ENCODE measurements at regions not wholly inside any gene's neighbourhood (a gene's known extent, or its start where the extent isn't known, plus 50 kb on each side); places are given as distances from the start of the nearest gene placed in this dataset.

DNA sequence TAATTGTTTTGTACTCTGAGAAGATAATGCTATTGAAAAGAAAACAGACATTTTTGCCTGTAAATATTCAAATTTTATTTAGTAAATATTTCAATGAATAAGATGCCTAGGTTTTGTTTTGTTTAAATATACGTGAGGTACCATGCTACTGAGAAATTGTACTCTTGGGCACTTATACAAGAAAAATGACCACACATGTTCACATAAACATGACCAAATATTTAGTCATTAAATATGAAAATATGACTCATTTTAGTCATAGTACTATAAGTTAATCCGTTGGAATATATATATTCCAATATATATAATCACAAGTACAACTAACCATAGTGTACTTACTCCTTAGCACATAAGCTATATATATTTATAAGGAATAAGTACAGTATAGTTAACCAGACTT, 56.7 kb upstream of the ZNF804A start:
- Histone ChIP-seq H3K4me1 (ENCODE audit: control insufficient read depth in 1 of 2, insufficient read depth in 2 of 2, low read depth in 1 of 2, low read length in 1 of 2) (no peaks in the 10 kb centered on the region), H3K4me2 (no peak overlapping the region), H3K27ac (ENCODE audit: low read depth in 2 of 2, low read length in 1 of 2) (no peak overlapping the region), H3F3A (replicated peaks; ENCODE audit: insufficient read depth) (no peaks in the 10 kb centered on the region), H3K36me3 (replicated peaks in 1 of 2; ENCODE audit: control insufficient read depth in 1 of 2, insufficient read depth in 2 of 2, low read length in 1 of 2) (no peaks in the 10 kb centered on the region), H3K79me2 (ENCODE audit: insufficient read depth) (no peaks in the 10 kb centered on the region), H4K20me1 (ENCODE audit: insufficient read depth) (no peaks in the 10 kb centered on the region), H3K9ac (no peak overlapping the region), H3K4me3 (ENCODE audit: low read depth in 2 of 2, low read length in 1 of 2) (no peak overlapping the region), H3K9me3 (no peaks in the 10 kb centered on the region), H2AFZ (ENCODE audit: low read depth) (no peak overlapping the region), H3K9me2 (no peaks in the 10 kb centered on the region; the same call in 1 of the 2 replicates), H3K27me3 (ENCODE audit: insufficient read depth) (no peaks in the 10 kb centered on the region)
- ChIA-PET POLR2A (no interaction called here), CTCF (no interaction called here)
- TF ChIP-seq CHD2 (IDR thresholded peaks at IDR 0.05; ENCODE audit: low read length, partially characterized antibody) (no peak), JUND (IDR thresholded peaks at IDR 0.05) (no peak), YY1 (IDR thresholded peaks at IDR 0.05; ENCODE audit: low read depth) (no peak), FOSL2 (IDR thresholded peaks at IDR 0.05; ENCODE audit: borderline replicate concordance, low read depth) (no peak), FOXJ3 (CRISPR knock-in tag; IDR thresholded peaks at IDR 0.05) (no peak), TEAD4 (IDR thresholded peaks at IDR 0.05; ENCODE audit: borderline replicate concordance, insufficient read depth) (no peak), EP300 (IDR thresholded peaks at IDR 0.05; ENCODE audit: borderline replicate concordance in 1 of 2, low read depth in 1 of 2, low read length in 1 of 2) (no peak), POLR2AphosphoS5 (IDR thresholded peaks at IDR 0.05; ENCODE audit: low read depth, low read length) (no peak), RXRA (IDR thresholded peaks at IDR 0.05; ENCODE audit: borderline replicate concordance, low read depth) (no peak), GATA2 (CRISPR knock-in tag; IDR thresholded peaks at IDR 0.05) (no peak), TCF12 (IDR thresholded peaks at IDR 0.05) (no peak)
- TF ChIP-seq, protein P1, sequence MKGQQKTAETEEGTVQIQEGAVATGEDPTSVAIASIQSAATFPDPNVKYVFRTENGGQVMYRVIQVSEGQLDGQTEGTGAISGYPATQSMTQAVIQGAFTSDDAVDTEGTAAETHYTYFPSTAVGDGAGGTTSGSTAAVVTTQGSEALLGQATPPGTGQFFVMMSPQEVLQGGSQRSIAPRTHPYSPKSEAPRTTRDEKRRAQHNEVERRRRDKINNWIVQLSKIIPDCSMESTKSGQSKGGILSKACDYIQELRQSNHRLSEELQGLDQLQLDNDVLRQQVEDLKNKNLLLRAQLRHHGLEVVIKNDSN (IDR thresholded peaks at IDR 0.05; ENCODE audit: borderline replicate concordance, low read depth): no peak
- TF ChIP-seq, protein P2, sequence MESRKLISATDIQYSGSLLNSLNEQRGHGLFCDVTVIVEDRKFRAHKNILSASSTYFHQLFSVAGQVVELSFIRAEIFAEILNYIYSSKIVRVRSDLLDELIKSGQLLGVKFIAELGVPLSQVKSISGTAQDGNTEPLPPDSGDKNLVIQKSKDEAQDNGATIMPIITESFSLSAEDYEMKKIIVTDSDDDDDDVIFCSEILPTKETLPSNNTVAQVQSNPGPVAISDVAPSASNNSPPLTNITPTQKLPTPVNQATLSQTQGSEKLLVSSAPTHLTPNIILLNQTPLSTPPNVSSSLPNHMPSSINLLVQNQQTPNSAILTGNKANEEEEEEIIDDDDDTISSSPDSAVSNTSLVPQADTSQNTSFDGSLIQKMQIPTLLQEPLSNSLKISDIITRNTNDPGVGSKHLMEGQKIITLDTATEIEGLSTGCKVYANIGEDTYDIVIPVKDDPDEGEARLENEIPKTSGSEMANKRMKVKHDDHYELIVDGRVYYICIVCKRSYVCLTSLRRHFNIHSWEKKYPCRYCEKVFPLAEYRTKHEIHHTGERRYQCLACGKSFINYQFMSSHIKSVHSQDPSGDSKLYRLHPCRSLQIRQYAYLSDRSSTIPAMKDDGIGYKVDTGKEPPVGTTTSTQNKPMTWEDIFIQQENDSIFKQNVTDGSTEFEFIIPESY (IDR thresholded peaks at IDR 0.05; ENCODE audit: borderline replicate concordance, low read depth): no peak
- TF ChIP-seq, protein P3, sequence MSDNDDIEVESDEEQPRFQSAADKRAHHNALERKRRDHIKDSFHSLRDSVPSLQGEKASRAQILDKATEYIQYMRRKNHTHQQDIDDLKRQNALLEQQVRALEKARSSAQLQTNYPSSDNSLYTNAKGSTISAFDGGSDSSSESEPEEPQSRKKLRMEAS (IDR thresholded peaks at IDR 0.05; ENCODE audit: low read depth): no peak
- TF ChIP-seq, protein P4, sequence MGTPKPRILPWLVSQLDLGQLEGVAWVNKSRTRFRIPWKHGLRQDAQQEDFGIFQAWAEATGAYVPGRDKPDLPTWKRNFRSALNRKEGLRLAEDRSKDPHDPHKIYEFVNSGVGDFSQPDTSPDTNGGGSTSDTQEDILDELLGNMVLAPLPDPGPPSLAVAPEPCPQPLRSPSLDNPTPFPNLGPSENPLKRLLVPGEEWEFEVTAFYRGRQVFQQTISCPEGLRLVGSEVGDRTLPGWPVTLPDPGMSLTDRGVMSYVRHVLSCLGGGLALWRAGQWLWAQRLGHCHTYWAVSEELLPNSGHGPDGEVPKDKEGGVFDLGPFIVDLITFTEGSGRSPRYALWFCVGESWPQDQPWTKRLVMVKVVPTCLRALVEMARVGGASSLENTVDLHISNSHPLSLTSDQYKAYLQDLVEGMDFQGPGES (IDR thresholded peaks at IDR 0.05; ENCODE audit: low read depth, low read length): no peak
- WGBS (ENCODE audit: low lambda C conversion rate): 40% methylated on average over 2 of the region's 2 CpGs
- no peak for DNase-seq

DNA sequence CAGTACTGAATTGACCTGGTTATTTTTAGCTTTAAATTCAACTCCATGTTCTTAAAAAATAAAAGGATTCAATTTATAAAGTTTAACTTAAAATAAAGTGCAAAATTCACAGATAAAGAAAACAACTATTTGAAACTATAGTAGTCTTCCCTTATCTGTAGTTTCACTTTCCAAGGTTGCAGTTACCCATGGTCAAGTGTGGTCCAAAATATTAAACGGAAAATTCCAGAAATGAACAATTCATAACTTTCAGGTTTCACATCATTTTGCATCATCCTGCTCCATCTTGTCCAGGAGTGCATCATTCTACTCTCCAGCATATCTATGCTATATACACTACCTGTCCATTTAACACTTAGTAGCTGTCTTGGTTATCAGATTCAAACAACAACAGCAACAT, 54.5 kb upstream of the ZNF804A start:
- Histone ChIP-seq H3K27me3 (ENCODE audit: insufficient read depth) (no peaks in the 10 kb centered on the region), H3K79me2 (ENCODE audit: insufficient read depth) (no peaks in the 10 kb centered on the region), H3F3A (replicated peaks; ENCODE audit: insufficient read depth) (no peaks in the 10 kb centered on the region), H3K9ac (no peak overlapping the region), H3K4me2 (no peak overlapping the region), H3K27ac (ENCODE audit: low read depth in 2 of 2, low read length in 1 of 2) (no peak overlapping the region), H3K4me3 (ENCODE audit: low read depth in 2 of 2, low read length in 1 of 2) (no peak overlapping the region), H3K9me2 (no peaks in the 10 kb centered on the region), H2AFZ (ENCODE audit: low read depth) (no peak overlapping the region), H3K36me3 (replicated peaks in 1 of 2; ENCODE audit: control insufficient read depth in 1 of 2, insufficient read depth in 2 of 2, low read length in 1 of 2) (no peaks in the 10 kb centered on the region), H3K9me3 (no peaks in the 10 kb centered on the region), H4K20me1 (ENCODE audit: insufficient read depth) (no peaks in the 10 kb centered on the region), H3K4me1 (ENCODE audit: control insufficient read depth in 1 of 2, insufficient read depth in 2 of 2, low read depth in 1 of 2, low read length in 1 of 2) (no peaks in the 10 kb centered on the region)
- 59% methylated on average over 1 of the region's 1 CpG for WGBS (ENCODE audit: low lambda C conversion rate)
- DNase-seq: no peak
- CTCF ChIA-PET: no interaction called here
- POLR2A ChIA-PET: no interaction called here
- TF ChIP-seq SIN3A (IDR thresholded peaks at IDR 0.05; ENCODE audit: borderline replicate concordance, low read depth, low read length) (no peak), YY1 (IDR thresholded peaks at IDR 0.05; ENCODE audit: low read depth) (no peak), EZH2phosphoT487 (IDR thresholded peaks at IDR 0.05; ENCODE audit: borderline replicate concordance, low read depth) (no peak), TCF12 (IDR thresholded peaks at IDR 0.05) (no peak), RCOR1 (IDR thresholded peaks at IDR 0.05; ENCODE audit: low read length) (no peak), MEF2A (IDR thresholded peaks at IDR 0.05; ENCODE audit: borderline replicate concordance, low read depth) (no peak)
- TF ChIP-seq, protein P5, sequence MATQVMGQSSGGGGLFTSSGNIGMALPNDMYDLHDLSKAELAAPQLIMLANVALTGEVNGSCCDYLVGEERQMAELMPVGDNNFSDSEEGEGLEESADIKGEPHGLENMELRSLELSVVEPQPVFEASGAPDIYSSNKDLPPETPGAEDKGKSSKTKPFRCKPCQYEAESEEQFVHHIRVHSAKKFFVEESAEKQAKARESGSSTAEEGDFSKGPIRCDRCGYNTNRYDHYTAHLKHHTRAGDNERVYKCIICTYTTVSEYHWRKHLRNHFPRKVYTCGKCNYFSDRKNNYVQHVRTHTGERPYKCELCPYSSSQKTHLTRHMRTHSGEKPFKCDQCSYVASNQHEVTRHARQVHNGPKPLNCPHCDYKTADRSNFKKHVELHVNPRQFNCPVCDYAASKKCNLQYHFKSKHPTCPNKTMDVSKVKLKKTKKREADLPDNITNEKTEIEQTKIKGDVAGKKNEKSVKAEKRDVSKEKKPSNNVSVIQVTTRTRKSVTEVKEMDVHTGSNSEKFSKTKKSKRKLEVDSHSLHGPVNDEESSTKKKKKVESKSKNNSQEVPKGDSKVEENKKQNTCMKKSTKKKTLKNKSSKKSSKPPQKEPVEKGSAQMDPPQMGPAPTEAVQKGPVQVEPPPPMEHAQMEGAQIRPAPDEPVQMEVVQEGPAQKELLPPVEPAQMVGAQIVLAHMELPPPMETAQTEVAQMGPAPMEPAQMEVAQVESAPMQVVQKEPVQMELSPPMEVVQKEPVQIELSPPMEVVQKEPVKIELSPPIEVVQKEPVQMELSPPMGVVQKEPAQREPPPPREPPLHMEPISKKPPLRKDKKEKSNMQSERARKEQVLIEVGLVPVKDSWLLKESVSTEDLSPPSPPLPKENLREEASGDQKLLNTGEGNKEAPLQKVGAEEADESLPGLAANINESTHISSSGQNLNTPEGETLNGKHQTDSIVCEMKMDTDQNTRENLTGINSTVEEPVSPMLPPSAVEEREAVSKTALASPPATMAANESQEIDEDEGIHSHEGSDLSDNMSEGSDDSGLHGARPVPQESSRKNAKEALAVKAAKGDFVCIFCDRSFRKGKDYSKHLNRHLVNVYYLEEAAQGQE (IDR thresholded peaks at IDR 0.05; ENCODE audit: low read depth, low read length): no peak
- TF ChIP-seq, protein P6, sequence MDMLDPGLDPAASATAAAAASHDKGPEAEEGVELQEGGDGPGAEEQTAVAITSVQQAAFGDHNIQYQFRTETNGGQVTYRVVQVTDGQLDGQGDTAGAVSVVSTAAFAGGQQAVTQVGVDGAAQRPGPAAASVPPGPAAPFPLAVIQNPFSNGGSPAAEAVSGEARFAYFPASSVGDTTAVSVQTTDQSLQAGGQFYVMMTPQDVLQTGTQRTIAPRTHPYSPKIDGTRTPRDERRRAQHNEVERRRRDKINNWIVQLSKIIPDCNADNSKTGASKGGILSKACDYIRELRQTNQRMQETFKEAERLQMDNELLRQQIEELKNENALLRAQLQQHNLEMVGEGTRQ (IDR thresholded peaks at IDR 0.05; ENCODE audit: borderline replicate concordance, low read depth, low read length): no peak

Data from SK-N-SH (cell line).